Peyer's patch (tissue), 4 donors: ENCODE measurements at regions not wholly inside any gene's neighbourhood (a gene's known extent, or its start where the extent isn't known, plus 50 kb on each side); places are given as distances from the start of the nearest gene placed in this dataset.

Experiments used
- DNase-seq, 3 donors: peaks; one replicate each; pipeline ENCODE4 v3.0.0-alpha.2; 2017 to 2019
- H3K27ac ChIP-seq, 4 donors: fragments of 200-600 bp; sonication (generic); one replicate each; pipeline ENCODE4 v1.5.1; 2016 to 2019
- H3K27me3 ChIP-seq, 2 donors: fragments of 200-600 bp; sonication (generic); one replicate each; pipeline ENCODE4 v1.5.1; 2019
- H3K36me3 ChIP-seq, 3 donors: fragments of 200-600 bp; sonication (generic); one replicate each; pipeline ENCODE4 v1.5.1; 2016 to 2019
- H3K4me1 ChIP-seq, 4 donors: fragments of 200-600 bp; sonication (generic); one replicate each; pipeline ENCODE4 v1.5.1; 2016 to 2019
- H3K4me3 ChIP-seq, 4 donors: fragments of 200-600 bp; sonication (generic); 1 replicate in 3 of 4; 2 replicates in 1 of 4; pipeline ENCODE4 v1.5.1; 2016 to 2019; ENCODE audit warnings: mild to moderate bottlenecking in 1 of 4
- H3K9me3 ChIP-seq, 4 donors: fragments of 200-600 bp; sonication (generic); one replicate each; pipeline ENCODE4 v1.5.1; 2016 to 2019; ENCODE audit warnings: mild to moderate bottlenecking in 1 of 4
- CTCF ChIP-seq, 6 experiments: fragments of 450-650 bp in 4 of 6; fragments of 200-600 bp in 2 of 6; sonication (generic) in 1 of 6; IDR thresholded peaks; one replicate each; pipeline ENCODE4 v1.5.1; 2017 to 2019; ENCODE audit warnings: antibody characterized with exemption in 6 of 6, mild to moderate bottlenecking in 3 of 6, moderate library complexity in 1 of 6
- POLR2A ChIP-seq, 2 donors: fragments of 450-650 bp; IDR thresholded peaks; one replicate each; pipeline ENCODE4 v1.5.1; 2017; ENCODE audit warnings: antibody characterized with exemption in 2 of 2, mild to moderate bottlenecking in 2 of 2, moderate library complexity in 2 of 2

- H3K36me3 ChIP-seq: no peaks in the 10 kb centered on the region
- no peak for DNase-seq
- no peaks in the 10 kb centered on the region for H3K4me1 ChIP-seq
- H3K27me3 ChIP-seq: no peaks in the 10 kb centered on the region
- H3K4me3 ChIP-seq: no peak overlapping the region
- no peak overlapping the region for H3K27ac ChIP-seq
- peaks cover 0 to 4% (median 0%) of the 10 kb centered on the region in 4 donors for H3K9me3 ChIP-seq
- TF ChIP-seq CTCF (IDR thresholded peaks at IDR 0.05) (no peak), POLR2A (IDR thresholded peaks at IDR 0.05) (no peak)
Measured at GRCh38 chr18:56358608-56359280, 279.6 kb downstream of the TXNL1 start.

- Histone ChIP-seq H3K4me1 (no peaks in the 10 kb centered on the region), H3K9me3 (no peaks in the 10 kb centered on the region), H3K27ac (no peak overlapping the region), H3K4me3 (no peak overlapping the region), H3K27me3 (no peaks in the 10 kb centered on the region), H3K36me3 (no peaks in the 10 kb centered on the region)
- TF ChIP-seq POLR2A (IDR thresholded peaks at IDR 0.05) (no peak), CTCF (IDR thresholded peaks at IDR 0.05) (no peak)
- DNase-seq: no peak
Measured at GRCh38 chr18:56353663-56354260, 284.6 kb downstream of the TXNL1 start.

- TF ChIP-seq CTCF (IDR thresholded peaks at IDR 0.05) (no peak), POLR2A (IDR thresholded peaks at IDR 0.05) (no peak)
- Histone ChIP-seq H3K27ac (no peak overlapping the region), H3K27me3 (no peaks in the 10 kb centered on the region), H3K9me3 (no peaks in the 10 kb centered on the region), H3K36me3 (no peaks in the 10 kb centered on the region), H3K4me3 (no peak overlapping the region), H3K4me1 (no peaks in the 10 kb centered on the region)
- DNase-seq: no peak
Measured at GRCh38 chr18:56351911-56352500, 286.4 kb downstream of the TXNL1 start.

- H3K9me3 ChIP-seq: no peaks in the 10 kb centered on the region
- H3K27me3 ChIP-seq: no peaks in the 10 kb centered on the region
- TF ChIP-seq POLR2A (IDR thresholded peaks at IDR 0.05) (no peak), CTCF (IDR thresholded peaks at IDR 0.05) (no peak)
- no peak overlapping the region for H3K27ac ChIP-seq
- no peak for DNase-seq
- no peaks in the 10 kb centered on the region for H3K4me1 ChIP-seq
- H3K36me3 ChIP-seq: no peaks in the 10 kb centered on the region
- no peak overlapping the region for H3K4me3 ChIP-seq
Measured at GRCh38 chr18:56337507-56337906, 300.9 kb downstream of the TXNL1 start.

- TF ChIP-seq POLR2A (IDR thresholded peaks at IDR 0.05) (no peak), CTCF (IDR thresholded peaks at IDR 0.05) (no peak)
Measured at GRCh38 chr18:56333839-56334238, 304.6 kb downstream of the TXNL1 start.

More at GRCh38 chr18:56333839-56334238, 304.6 kb downstream of the TXNL1 start:
- H3K9me3 ChIP-seq: no peaks in the 10 kb centered on the region
- H3K27ac ChIP-seq: no peak overlapping the region
- H3K4me3 ChIP-seq: no peak overlapping the region
- H3K27me3 ChIP-seq: no peaks in the 10 kb centered on the region
- no peaks in the 10 kb centered on the region for H3K36me3 ChIP-seq
- no peak for DNase-seq
- H3K4me1 ChIP-seq: no peaks in the 10 kb centered on the region
